Endodermal cell (in vitro differentiated cells): ENCODE measurements at regions not wholly inside any gene's neighbourhood (a gene's known extent, or its start where the extent isn't known, plus 50 kb on each side); places are given as distances from the start of the nearest gene placed in this dataset.

ENCODE experiments used
- DNase-seq: peaks from one replicate; pipeline ENCODE4 v3.0.0-alpha.2; 2017
- H3K27ac ChIP-seq: 2 replicates; pipeline ENCODE4 v1.5.1; 2013; ENCODE audit warnings: mild to moderate bottlenecking, low read depth, low read length, moderate library complexity
- H3K27me3 ChIP-seq: 2 replicates; pipeline ENCODE4 v1.6.1; 2013; ENCODE audit warnings: mild to moderate bottlenecking, low read length, moderate library complexity; ENCODE audit not compliant: insufficient read depth, control insufficient read depth, poor library complexity, severe bottlenecking
- H3K36me3 ChIP-seq: 2 replicates; pipeline ENCODE4 v1.7.0; 2013; ENCODE audit warnings: mild to moderate bottlenecking, low read length, moderate library complexity; ENCODE audit not compliant: control insufficient read depth, insufficient read depth
- H3K4me1 ChIP-seq: one replicate; pipeline ENCODE4 v1.7.0; 2013; ENCODE audit warnings: low read length; ENCODE audit not compliant: control insufficient read depth, insufficient read depth
- H3K4me3 ChIP-seq: 2 replicates; pipeline ENCODE4 v1.5.1; 2013; ENCODE audit warnings: mild to moderate bottlenecking, low read length, moderate library complexity
- H3K9ac ChIP-seq: 2 replicates; pipeline ENCODE4 v1.6.1; 2013; ENCODE audit warnings: mild to moderate bottlenecking, low read length, moderate library complexity; ENCODE audit not compliant: poor library complexity, severe bottlenecking; ENCODE audit errors: extremely low read depth
- H3K9me3 ChIP-seq: 2 replicates; pipeline ENCODE4 v1.6.1; 2013; ENCODE audit warnings: mild to moderate bottlenecking, low read length, moderate library complexity; ENCODE audit not compliant: control insufficient read depth
- H3K27ac Mint-ChIP-seq: 2 replicates; pipeline ENCODE4 v1.8.0; 2020; ENCODE audit warnings: mixed read lengths
- H3K27me3 Mint-ChIP-seq: 2 replicates; pipeline ENCODE4 v1.8.0; 2021; ENCODE audit warnings: mild to moderate bottlenecking, mixed read lengths; ENCODE audit not compliant: insufficient read depth
- H3K36me3 Mint-ChIP-seq: 2 replicates; pipeline ENCODE4 v1.8.0; 2020; ENCODE audit warnings: low read depth, mixed read lengths
- H3K4me1 Mint-ChIP-seq: 2 replicates; pipeline ENCODE4 v1.8.0; 2020; ENCODE audit warnings: mixed read lengths
- H3K4me3 Mint-ChIP-seq: 2 replicates; pipeline ENCODE4 v1.8.0; 2020; ENCODE audit warnings: mild to moderate bottlenecking, moderate library complexity, mixed read lengths
- H3K9me3 Mint-ChIP-seq: 2 replicates; pipeline ENCODE4 v1.8.0; 2020; ENCODE audit warnings: mild to moderate bottlenecking, mixed read lengths
- WGBS, 2 experiments: methylation state at CpG; one replicate each; pipeline versions ENCODE4 v1.1.5 to v1.1.7; 2013; ENCODE audit warnings: missing lambda C conversion rate in 2 of 2, mixed read lengths in 1 of 2; ENCODE audit not compliant: insufficient coverage in 1 of 2, insufficient read length in 1 of 2; 5-methylcytosine and 5-hydroxymethylcytosine counted together
- TF ChIP-seq, protein P1 (sequence below): fragments of 200-600 bp; sonication (generic); conservative IDR thresholded peaks from 2 replicates; pipeline ENCODE4 v1.5.0; 2021; ENCODE audit warnings: antibody characterized with exemption, mild to moderate bottlenecking

DNA sequence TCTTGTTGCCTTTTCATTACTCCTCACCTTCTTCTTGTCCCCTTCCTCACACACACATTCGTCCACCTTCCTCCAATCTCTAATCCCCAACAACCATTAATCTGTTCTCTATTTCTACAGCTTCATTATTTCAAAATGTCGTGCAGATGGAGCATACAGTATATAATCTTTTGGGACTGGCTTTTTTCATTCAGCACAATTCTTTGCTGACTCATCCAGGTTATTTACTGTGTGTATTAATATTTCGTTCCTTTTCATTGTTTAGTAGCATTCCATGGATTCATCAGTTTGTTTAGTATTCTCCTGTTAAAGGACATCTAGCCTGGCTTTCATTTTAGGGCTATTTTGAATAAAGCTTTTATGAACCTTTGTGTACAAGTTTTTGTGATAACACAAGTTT, 159.3 kb downstream of the PTPN20 start:
- 88 to 100% methylated on average over 2 to 3 of the region's 3 CpGs for WGBS, 2 experiments
- Histone ChIP-seq H3K27ac (no peak overlapping the region), H3K9ac (no peak overlapping the region), H3K36me3 (no peaks in the 10 kb centered on the region), H3K4me1 (no peaks in the 10 kb centered on the region), H3K4me3 (no peak overlapping the region), H3K27me3 (no peaks in the 10 kb centered on the region), H3K9me3 (no peaks in the 10 kb centered on the region)
- Mint-ChIP-seq H3K4me1 (no peaks in the 10 kb centered on the region), H3K4me3 (no peak overlapping the region), H3K27me3 (peaks cover 13% of the 10 kb centered on the region), H3K27ac (no peak overlapping the region), H3K36me3 (no peaks in the 10 kb centered on the region), H3K9me3 (no peaks in the 10 kb centered on the region)
- TF ChIP-seq, protein P1, sequence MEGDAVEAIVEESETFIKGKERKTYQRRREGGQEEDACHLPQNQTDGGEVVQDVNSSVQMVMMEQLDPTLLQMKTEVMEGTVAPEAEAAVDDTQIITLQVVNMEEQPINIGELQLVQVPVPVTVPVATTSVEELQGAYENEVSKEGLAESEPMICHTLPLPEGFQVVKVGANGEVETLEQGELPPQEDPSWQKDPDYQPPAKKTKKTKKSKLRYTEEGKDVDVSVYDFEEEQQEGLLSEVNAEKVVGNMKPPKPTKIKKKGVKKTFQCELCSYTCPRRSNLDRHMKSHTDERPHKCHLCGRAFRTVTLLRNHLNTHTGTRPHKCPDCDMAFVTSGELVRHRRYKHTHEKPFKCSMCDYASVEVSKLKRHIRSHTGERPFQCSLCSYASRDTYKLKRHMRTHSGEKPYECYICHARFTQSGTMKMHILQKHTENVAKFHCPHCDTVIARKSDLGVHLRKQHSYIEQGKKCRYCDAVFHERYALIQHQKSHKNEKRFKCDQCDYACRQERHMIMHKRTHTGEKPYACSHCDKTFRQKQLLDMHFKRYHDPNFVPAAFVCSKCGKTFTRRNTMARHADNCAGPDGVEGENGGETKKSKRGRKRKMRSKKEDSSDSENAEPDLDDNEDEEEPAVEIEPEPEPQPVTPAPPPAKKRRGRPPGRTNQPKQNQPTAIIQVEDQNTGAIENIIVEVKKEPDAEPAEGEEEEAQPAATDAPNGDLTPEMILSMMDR: no peak
- DNase-seq: no peak

DNA sequence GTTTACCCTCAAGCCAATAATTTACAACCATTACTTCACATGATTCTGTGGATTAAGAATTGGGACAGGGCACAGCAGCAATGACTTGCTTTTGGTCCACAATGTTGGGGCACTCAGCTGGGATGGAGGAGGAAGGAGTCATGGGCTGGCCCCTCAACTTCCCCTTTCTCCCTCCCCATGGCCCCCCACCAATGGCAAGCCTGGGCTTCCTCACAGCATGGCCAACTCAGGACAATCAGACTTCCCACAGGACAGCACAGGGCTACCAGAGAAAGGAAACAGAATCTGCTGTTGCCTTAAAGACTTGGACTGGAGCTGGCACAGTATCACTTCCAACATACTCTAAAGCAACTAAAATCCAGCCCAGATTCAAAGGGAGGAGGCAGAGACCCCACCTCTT, 160.7 kb downstream of the PTPN20 start:
- Mint-ChIP-seq H3K27ac (no peak overlapping the region), H3K27me3 (peaks cover 11% of the 10 kb centered on the region), H3K36me3 (no peaks in the 10 kb centered on the region), H3K4me1 (no peaks in the 10 kb centered on the region), H3K4me3 (no peak overlapping the region), H3K9me3 (no peaks in the 10 kb centered on the region)
- no peak overlapping the region for H3K9ac ChIP-seq
- H3K36me3 ChIP-seq: no peaks in the 10 kb centered on the region
- H3K4me3 ChIP-seq: no peak overlapping the region
- H3K9me3 ChIP-seq: no peaks in the 10 kb centered on the region
- no peaks in the 10 kb centered on the region for H3K4me1 ChIP-seq
- TF ChIP-seq, protein P1: no peak
- peak; percentile 5 for DNase-seq
- no peaks in the 10 kb centered on the region for H3K27me3 ChIP-seq
- H3K27ac ChIP-seq: no peak overlapping the region

DNA sequence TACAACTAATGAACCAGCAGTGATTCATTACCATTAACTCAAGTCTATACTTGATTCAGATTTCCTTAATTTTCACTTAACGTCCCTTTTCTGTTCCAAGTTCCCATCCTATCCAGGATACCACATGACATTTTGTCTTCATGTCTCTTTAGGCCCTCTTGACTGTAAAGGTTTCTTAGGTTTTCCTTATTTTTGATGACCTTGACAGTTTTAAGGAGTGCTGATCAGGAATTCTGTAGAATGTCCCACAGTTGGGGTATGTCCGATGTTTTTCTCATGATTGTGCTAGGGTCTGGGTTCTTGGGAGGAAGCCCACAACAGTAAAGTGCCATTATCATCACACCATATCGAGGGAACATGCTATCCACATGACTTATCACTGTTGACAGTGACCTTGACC, 162.7 kb downstream of the PTPN20 start:
- Histone ChIP-seq H3K27ac (no peak overlapping the region), H3K4me3 (no peak overlapping the region), H3K9ac (no peak overlapping the region), H3K4me1 (no peaks in the 10 kb centered on the region), H3K9me3 (no peaks in the 10 kb centered on the region), H3K36me3 (no peaks in the 10 kb centered on the region), H3K27me3 (no peaks in the 10 kb centered on the region)
- H3K27ac Mint-ChIP-seq: no peak overlapping the region
- H3K27me3 Mint-ChIP-seq: peaks cover 13% of the 10 kb centered on the region
- TF ChIP-seq, protein P1: no peak
- H3K9me3 Mint-ChIP-seq: no peaks in the 10 kb centered on the region
- H3K36me3 Mint-ChIP-seq: no peaks in the 10 kb centered on the region
- peak; percentile 1 for DNase-seq
- H3K4me1 Mint-ChIP-seq: no peaks in the 10 kb centered on the region
- no peak overlapping the region for H3K4me3 Mint-ChIP-seq
- WGBS, 2 experiments: 91 to 100% methylated on average over 1 to 3 of the region's 3 CpGs
